HL-60/S4 (cell line): ENCODE measurements at regions not wholly inside any gene's neighbourhood (a gene's known extent, or its start where the extent isn't known, plus 50 kb on each side); places are given as distances from the start of the nearest gene placed in this dataset.

ENCODE experiments used
- in situ Hi-C: fragments of 300-500 bp; cut with MboI; formaldehyde crosslinking; loops from 2 replicates; pipeline ENCODE4 v1.14.3; 2022; ENCODE audit warnings: low sequenced_read_pairs

- in situ Hi-C loops, result loop anchor here (10.0 kb wide), 1 partner anchor 911 kb away; no protein-coding TSS in a partner anchor
Measured at GRCh38 chr15:69573815-69574475, 121.3 kb downstream of the RPLP1 start.

GRCh38 chr15:69574506-69574905, 121.9 kb downstream of the RPLP1 start:
- in situ Hi-C loops, result loop anchor here (10.0 kb wide), 1 partner anchor 910 kb away; no protein-coding TSS in a partner anchor

- in situ Hi-C loops, result loop anchor here (10.0 kb wide), 1 partner anchor 909 kb away; no protein-coding TSS in a partner anchor
Measured at GRCh38 chr15:69575387-69575786, 122.8 kb downstream of the RPLP1 start.

- in situ Hi-C loops, result loop anchor here (10.0 kb wide), 1 partner anchor 909 kb away; no protein-coding TSS in a partner anchor
Measured at GRCh38 chr15:69576035-69576526, 123.5 kb downstream of the RPLP1 start.

GRCh38 chr15:69576948-69577351, 124.3 kb downstream of the RPLP1 start:
- in situ Hi-C loops, result loop anchor here (10.0 kb wide), 1 partner anchor 908 kb away; no protein-coding TSS in a partner anchor

GRCh38 chr15:69577397-69577796, 124.8 kb downstream of the RPLP1 start:
- in situ Hi-C loops, result loop anchor here (10.0 kb wide), 1 partner anchor 907 kb away; no protein-coding TSS in a partner anchor

- in situ Hi-C loops, result loop anchor here (10.0 kb wide), 1 partner anchor 907 kb away; no protein-coding TSS in a partner anchor
Measured at GRCh38 chr15:69578252-69578651, 125.6 kb downstream of the RPLP1 start.

- in situ Hi-C loops, result loop anchor here (10.0 kb wide), 1 partner anchor 906 kb away; no protein-coding TSS in a partner anchor
Measured at GRCh38 chr15:69578787-69579583, 126.4 kb downstream of the RPLP1 start.

GRCh38 chr15:69579950-69580618, 127.5 kb downstream of the RPLP1 start:
- in situ Hi-C loops, result loop anchor here (10.0 kb wide), 1 partner anchor 905 kb away; no protein-coding TSS in a partner anchor

GRCh38 chr15:69583626-69584025, 131.0 kb downstream of the RPLP1 start:
- in situ Hi-C loops, result no loop called here

- in situ Hi-C loops, result no loop called here
Measured at GRCh38 chr15:69585937-69586336, 133.3 kb downstream of the RPLP1 start.

- in situ Hi-C loops, result no loop called here
Measured at GRCh38 chr15:69586721-69587120, 134.1 kb downstream of the RPLP1 start.

GRCh38 chr15:69587723-69588426, 135.3 kb downstream of the RPLP1 start:
- in situ Hi-C loops, result no loop called here

GRCh38 chr15:69590201-69590710, 137.6 kb downstream of the RPLP1 start:
- in situ Hi-C loops, result no loop called here

GRCh38 chr15:69590932-69591524, 138.4 kb downstream of the RPLP1 start:
- in situ Hi-C loops, result no loop called here

- in situ Hi-C loops, result no loop called here
Measured at GRCh38 chr15:69591905-69592508, 139.4 kb downstream of the RPLP1 start.

GRCh38 chr15:69592954-69593353, 140.3 kb downstream of the RPLP1 start:
- in situ Hi-C loops, result no loop called here

- in situ Hi-C loops, result no loop called here
Measured at GRCh38 chr15:69593488-69593887, 140.9 kb downstream of the RPLP1 start.
